Activated T-cell treated with anti-CD3 and anti-CD28 coated beads, Interleukin-2, amount 50 U/mL, for 4 hours (primary cell): ENCODE measurements at regions not wholly inside any gene's neighbourhood (a gene's known extent, or its start where the extent isn't known, plus 50 kb on each side); places are given as distances from the start of the nearest gene placed in this dataset.

Experiments used
- ATAC-seq, 2 donors: fragments of 200-7000 bp; cut with Tn5 transposase; one replicate each; pipeline ENCODE4 v1.10.0; 2021
- DNase-seq: peaks from one replicate; pipeline ENCODE4 v3.0.0-alpha.2; 2020
- H3K27me3 Mint-ChIP-seq: one replicate; pipeline ENCODE4 v1.8.0; 2021; ENCODE audit warnings: low read depth, mixed read lengths
- H3K36me3 Mint-ChIP-seq: one replicate; pipeline ENCODE4 v1.8.0; 2022; ENCODE audit warnings: mixed read lengths; ENCODE audit not compliant: insufficient read depth
- H3K4me1 Mint-ChIP-seq: one replicate; pipeline ENCODE4 v1.8.0; 2021; ENCODE audit warnings: low read depth, mixed read lengths
- H3K4me3 Mint-ChIP-seq: one replicate; pipeline ENCODE4 v1.8.0; 2021; ENCODE audit warnings: mild to moderate bottlenecking, moderate library complexity, mixed read lengths
- H3K9me3 Mint-ChIP-seq: one replicate; pipeline ENCODE4 v1.8.0; 2021; ENCODE audit warnings: mixed read lengths

DNA sequence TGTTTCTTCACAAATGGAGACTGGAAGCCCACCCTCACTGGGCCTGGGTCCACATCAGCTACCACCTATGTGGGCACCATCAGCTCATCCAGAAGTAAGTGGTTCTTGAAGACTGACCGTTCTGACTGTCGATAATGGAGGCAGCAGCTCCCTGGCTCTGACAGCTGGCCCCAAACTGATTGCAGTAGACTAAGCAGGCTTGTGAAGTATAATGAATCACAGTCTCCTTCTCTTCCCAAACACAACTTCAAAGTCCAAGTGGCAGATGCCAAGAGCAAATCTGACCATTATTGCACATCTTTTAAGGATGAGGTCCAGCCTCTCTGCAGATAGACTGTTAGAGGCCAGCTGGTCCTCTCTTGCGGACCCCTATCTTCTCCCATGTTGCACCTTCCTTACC is 574.4 kb upstream of the KLF12 start:
- ATAC-seq (no peak), DNase-seq (no peak)
- no peaks in the 10 kb centered on the region for H3K4me1 Mint-ChIP-seq
- no peak overlapping the region for H3K4me3 Mint-ChIP-seq
- no peaks in the 10 kb centered on the region for H3K9me3 Mint-ChIP-seq
- H3K27me3 Mint-ChIP-seq: peaks cover 1% of the 10 kb centered on the region
- no peaks in the 10 kb centered on the region for H3K36me3 Mint-ChIP-seq

- no peak for DNase-seq
- Mint-ChIP-seq H3K4me1 (no peaks in the 10 kb centered on the region), H3K27me3 (peaks cover 1% of the 10 kb centered on the region), H3K4me3 (no peak overlapping the region), H3K36me3 (no peaks in the 10 kb centered on the region), H3K9me3 (no peaks in the 10 kb centered on the region)
- ATAC-seq: no peak
Observed at GRCh38 chr13:74707291-74707690, 573.1 kb upstream of the KLF12 start.

GRCh38 chr13:74706801-74707200 is 572.6 kb upstream of the KLF12 start:
- H3K9me3 Mint-ChIP-seq: no peaks in the 10 kb centered on the region
- ATAC-seq: no peak

DNA sequence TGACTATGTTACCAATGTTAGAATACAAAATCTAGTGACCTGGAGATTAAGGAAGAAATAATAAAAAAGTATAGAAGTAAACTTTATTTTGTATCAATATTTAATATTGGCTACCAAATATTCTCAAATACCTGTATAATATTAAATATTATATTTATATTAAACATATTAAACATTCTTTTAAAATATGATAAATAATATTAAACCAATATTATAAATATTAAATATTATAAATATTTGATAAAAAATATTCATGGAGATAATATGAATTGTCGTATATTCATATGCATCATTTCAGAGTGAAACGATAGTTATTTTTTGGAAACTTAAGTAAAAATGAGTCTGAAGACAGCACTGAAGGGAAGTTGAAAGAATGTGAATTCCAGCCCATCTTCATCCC is 571.2 kb upstream of the KLF12 start:
- DNase-seq: no peak
- H3K4me3 Mint-ChIP-seq: no peak overlapping the region
- peaks cover 1% of the 10 kb centered on the region for H3K27me3 Mint-ChIP-seq

More at GRCh38 chr13:74706801-74707200, 572.6 kb upstream of the KLF12 start:
- DNase-seq: no peak
- Mint-ChIP-seq H3K4me3 (no peak overlapping the region), H3K36me3 (no peaks in the 10 kb centered on the region), H3K27me3 (peaks cover 1% of the 10 kb centered on the region), H3K4me1 (no peaks in the 10 kb centered on the region)

DNA sequence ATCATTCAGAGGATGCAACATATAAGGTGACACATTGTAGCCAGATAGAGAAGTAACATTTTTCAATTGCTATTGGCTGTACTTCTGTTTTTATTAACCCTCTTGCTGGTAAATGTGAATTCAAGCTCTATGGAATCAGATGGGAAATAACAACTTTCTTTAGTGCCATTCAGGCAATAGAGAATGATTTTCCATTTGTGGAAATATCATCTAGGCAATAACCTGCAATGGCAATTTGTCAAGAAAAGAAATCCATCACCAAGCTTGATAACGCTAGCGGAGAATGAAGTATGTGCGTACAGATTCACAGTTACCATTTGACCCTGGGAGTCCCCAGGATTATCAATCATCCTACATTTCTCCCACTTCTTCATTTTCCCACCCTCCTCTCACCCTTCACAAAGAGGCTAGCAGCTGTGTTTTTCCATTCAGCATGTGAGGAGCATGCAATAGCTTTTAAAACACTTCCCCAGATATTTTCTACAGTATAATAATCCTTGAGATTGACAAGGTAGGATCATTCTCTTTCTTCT is 569.7 kb upstream of the KLF12 start:
- Mint-ChIP-seq H3K27me3 (peaks cover 1% of the 10 kb centered on the region), H3K9me3 (no peaks in the 10 kb centered on the region), H3K4me3 (no peak overlapping the region), H3K36me3 (no peaks in the 10 kb centered on the region), H3K4me1 (no peaks in the 10 kb centered on the region)
- DNase-seq (no peak), ATAC-seq (no peak)

More for the DNA sequence above, 571.2 kb upstream of the KLF12 start:
- H3K4me1 Mint-ChIP-seq: no peaks in the 10 kb centered on the region
- no peak for ATAC-seq
- H3K9me3 Mint-ChIP-seq: no peaks in the 10 kb centered on the region
- H3K36me3 Mint-ChIP-seq: no peaks in the 10 kb centered on the region

- DNase-seq (no peak), ATAC-seq (no peak)
- Mint-ChIP-seq H3K4me1 (no peaks in the 10 kb centered on the region), H3K4me3 (no peak overlapping the region), H3K9me3 (no peaks in the 10 kb centered on the region), H3K36me3 (no peaks in the 10 kb centered on the region), H3K27me3 (no peaks in the 10 kb centered on the region)
Observed at GRCh38 chr13:74696148-74696922, 562.1 kb upstream of the KLF12 start.

DNA sequence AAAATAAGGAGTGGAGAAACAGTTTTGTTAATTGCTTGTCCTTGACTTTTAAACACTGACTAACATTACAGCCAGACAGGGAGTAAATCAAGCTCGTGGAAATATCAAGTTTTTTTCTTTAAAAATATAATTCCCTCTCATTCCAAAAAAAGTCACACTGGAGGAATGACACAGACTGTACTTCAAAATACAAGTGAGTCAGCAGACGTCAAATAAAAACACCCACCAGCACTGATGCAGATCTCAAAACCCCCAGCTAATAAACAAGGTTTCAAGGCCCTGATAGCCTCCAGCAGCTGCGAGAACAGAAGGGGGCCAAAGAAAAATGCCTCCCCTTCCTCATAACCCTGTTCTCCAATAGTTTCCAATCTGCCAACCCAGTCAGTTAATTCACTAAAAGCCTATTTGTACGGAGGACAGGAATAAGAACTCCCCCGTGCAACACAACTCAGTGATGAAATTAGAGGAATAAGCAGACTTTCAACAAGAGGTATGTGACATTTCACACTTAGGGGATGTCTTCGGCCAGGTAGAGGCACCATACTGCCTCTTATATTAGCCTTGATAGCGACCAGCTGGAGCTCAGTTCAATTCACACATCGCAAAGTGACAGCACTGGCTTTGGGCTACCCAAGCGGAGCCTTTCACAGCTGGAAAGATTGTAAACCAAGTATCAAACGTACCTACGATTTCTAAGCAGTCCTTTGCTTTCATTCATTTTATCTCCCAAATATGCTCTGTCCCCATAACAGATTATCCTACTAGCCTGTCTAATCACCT is 561.0 kb upstream of the KLF12 start:
- Mint-ChIP-seq H3K4me1 (no peaks in the 10 kb centered on the region), H3K4me3 (no peak overlapping the region), H3K27me3 (no peaks in the 10 kb centered on the region), H3K9me3 (no peaks in the 10 kb centered on the region), H3K36me3 (no peaks in the 10 kb centered on the region)
- DNase-seq (no peak), ATAC-seq (no peak)

- Mint-ChIP-seq H3K4me3 (no peak overlapping the region), H3K36me3 (no peaks in the 10 kb centered on the region), H3K9me3 (peaks cover 12% of the 10 kb centered on the region), H3K4me1 (no peaks in the 10 kb centered on the region), H3K27me3 (no peaks in the 10 kb centered on the region)
- no peak for ATAC-seq
- DNase-seq: no peak
Observed at GRCh38 chr13:74687442-74688182, 553.4 kb upstream of the KLF12 start.

GRCh38 chr13:74683411-74683810 is 549.2 kb upstream of the KLF12 start:
- Mint-ChIP-seq H3K4me1 (no peaks in the 10 kb centered on the region), H3K36me3 (no peaks in the 10 kb centered on the region), H3K4me3 (no peak overlapping the region), H3K9me3 (peaks cover 12% of the 10 kb centered on the region), H3K27me3 (no peaks in the 10 kb centered on the region)
- ATAC-seq: no peak
- DNase-seq: no peak

- no peaks in the 10 kb centered on the region for H3K4me1 Mint-ChIP-seq
- H3K27me3 Mint-ChIP-seq: no peaks in the 10 kb centered on the region
- no peak overlapping the region for H3K4me3 Mint-ChIP-seq
- no peak for ATAC-seq
- peaks cover 12% of the 10 kb centered on the region for H3K9me3 Mint-ChIP-seq
- DNase-seq: no peak
- H3K36me3 Mint-ChIP-seq: no peaks in the 10 kb centered on the region
Observed at GRCh38 chr13:74682746-74683145, 548.5 kb upstream of the KLF12 start.

DNA sequence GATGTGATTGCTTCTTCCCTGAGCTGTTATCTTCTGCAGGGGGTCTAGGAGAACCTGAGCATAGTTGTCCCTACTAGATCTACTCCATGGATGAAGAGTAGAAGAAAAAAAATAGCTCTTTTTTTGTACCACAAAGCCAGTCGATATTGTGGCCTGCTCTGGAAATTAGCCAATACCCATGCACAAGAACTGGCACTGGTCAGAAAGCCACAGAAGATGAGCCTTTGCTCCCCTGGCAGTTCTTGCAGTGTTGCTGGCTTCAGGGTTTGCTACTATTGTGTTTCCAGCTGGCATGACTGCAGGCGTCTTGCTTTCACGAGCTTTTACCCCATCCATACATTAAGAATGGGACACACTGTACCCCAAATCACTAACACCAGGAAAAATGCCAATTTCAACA is 547.7 kb upstream of the KLF12 start:
- no peak for DNase-seq
- Mint-ChIP-seq H3K4me3 (no peak overlapping the region), H3K9me3 (peaks cover 12% of the 10 kb centered on the region), H3K27me3 (no peaks in the 10 kb centered on the region), H3K4me1 (no peaks in the 10 kb centered on the region), H3K36me3 (no peaks in the 10 kb centered on the region)
- no peak for ATAC-seq

DNA sequence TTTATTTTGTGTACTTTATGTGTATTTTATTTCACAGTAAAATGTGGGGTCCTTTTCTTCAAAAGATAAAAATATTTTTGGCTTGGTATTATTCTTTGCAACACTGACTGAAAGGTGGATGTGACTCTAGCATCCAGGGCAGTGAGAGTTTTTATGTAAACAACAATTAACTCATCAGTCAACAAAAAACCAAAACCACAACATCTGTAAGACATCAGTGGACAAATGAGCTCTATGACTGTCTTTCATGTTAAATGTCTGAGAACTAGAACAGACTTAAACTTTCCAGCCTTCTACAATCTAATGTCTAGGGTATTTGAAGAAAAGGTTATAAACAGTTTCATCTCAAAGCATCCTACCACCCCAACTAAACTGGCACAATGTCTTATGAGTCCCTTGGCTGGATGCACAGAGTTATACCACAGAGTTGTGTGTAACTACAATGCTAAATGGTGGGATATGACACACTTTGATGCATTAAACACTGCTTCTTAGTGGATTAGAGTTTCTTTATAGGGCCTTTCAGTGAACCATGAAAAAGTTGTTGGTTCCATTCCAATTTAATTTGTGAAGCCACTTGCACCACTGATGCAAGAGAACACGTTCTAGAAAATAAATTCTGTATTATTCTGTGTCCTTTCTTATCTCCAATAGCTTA is 544.2 kb upstream of the KLF12 start:
- no peaks in the 10 kb centered on the region for H3K4me1 Mint-ChIP-seq
- no peak for ATAC-seq
- no peak overlapping the region for H3K4me3 Mint-ChIP-seq
- no peaks in the 10 kb centered on the region for H3K9me3 Mint-ChIP-seq
- no peaks in the 10 kb centered on the region for H3K36me3 Mint-ChIP-seq
- no peaks in the 10 kb centered on the region for H3K27me3 Mint-ChIP-seq
- no peak for DNase-seq

GRCh38 chr13:74675972-74676371 is 541.8 kb upstream of the KLF12 start:
- H3K9me3 Mint-ChIP-seq: no peaks in the 10 kb centered on the region
- H3K4me3 Mint-ChIP-seq: no peak overlapping the region
- ATAC-seq (no peak), DNase-seq (no peak)
- no peaks in the 10 kb centered on the region for H3K27me3 Mint-ChIP-seq
- H3K4me1 Mint-ChIP-seq: no peaks in the 10 kb centered on the region
- no peaks in the 10 kb centered on the region for H3K36me3 Mint-ChIP-seq

- Mint-ChIP-seq H3K4me3 (no peak overlapping the region), H3K4me1 (no peaks in the 10 kb centered on the region), H3K27me3 (no peaks in the 10 kb centered on the region), H3K9me3 (no peaks in the 10 kb centered on the region), H3K36me3 (no peaks in the 10 kb centered on the region)
- DNase-seq (no peak), ATAC-seq (no peak)
Observed at GRCh38 chr13:74675182-74675581, 541.0 kb upstream of the KLF12 start.
